ENCODE measurements at regions not wholly inside any gene's neighbourhood (a gene's known extent, or its start where the extent isn't known, plus 50 kb on each side); places are given as distances from the start of the nearest gene placed in this dataset.
"Not testable (repeated sequence)": the region's sequence is repeated elsewhere in the genome, so short reads cannot be mapped to it uniquely, and the experiment has no call there.

GRCh38 chr11:81979448-81979847, 754.2 kb downstream of the FAM181B start:
- no peak overlapping the region for H3K4me3 ChIP-seq (ENCODE audit: low read depth in 1 of 2, low read length in 2 of 2)
- H3K4me1 ChIP-seq (ENCODE audit: control insufficient read depth in 1 of 2, insufficient read depth in 2 of 2, low read length in 2 of 2) = no peaks in the 10 kb centered on the region
- no peak overlapping the region for H3K27ac ChIP-seq (ENCODE audit: low read length)
- peaks cover 0 to 3% of the 10 kb centered on the region in 2 donors for H3K9me3 ChIP-seq (ENCODE audit: control insufficient read depth in 1 of 2, low read length in 2 of 2)
- no peaks in the 10 kb centered on the region for H3K27me3 ChIP-seq (ENCODE audit: low read depth, low read length)
- no peaks in the 10 kb centered on the region for H3K36me3 ChIP-seq (ENCODE audit: control insufficient read depth in 1 of 2, insufficient read depth in 2 of 2, low read length in 2 of 2)

DNA sequence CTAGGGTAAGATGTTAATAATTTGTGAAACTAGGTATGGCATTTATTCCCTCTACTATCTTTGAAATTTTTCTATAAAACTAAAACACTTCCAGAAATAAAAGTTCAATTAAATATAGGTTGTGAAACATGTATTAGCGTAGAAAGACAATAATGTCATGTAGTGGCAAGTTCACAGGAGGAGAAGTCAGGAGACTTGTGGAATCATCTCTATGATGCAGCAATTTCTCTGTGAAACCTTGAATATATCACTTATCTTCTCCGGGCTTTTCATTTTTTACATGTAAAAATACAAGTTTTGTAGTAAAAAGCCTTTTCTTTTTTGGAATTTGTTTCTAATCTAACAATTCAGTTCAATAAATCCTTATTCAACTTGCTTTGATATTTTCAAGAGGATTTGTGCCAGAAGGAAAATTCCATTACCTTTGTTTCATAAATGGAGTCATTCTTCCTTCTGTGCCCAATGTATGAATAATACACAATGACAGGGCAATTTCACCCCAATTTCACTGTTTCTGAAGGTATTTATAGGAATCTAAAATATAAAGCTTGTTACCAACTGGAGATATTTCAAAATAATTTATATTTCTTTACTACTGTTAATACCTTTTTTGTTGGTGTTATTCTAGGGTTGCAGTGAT, 758.3 kb downstream of the FAM181B start:
- Histone ChIP-seq H3K27ac (ENCODE audit: low read length) (no peak overlapping the region), H3K9me3 (ENCODE audit: control insufficient read depth in 1 of 2, low read length in 2 of 2) (peaks cover 0 to 3% of the 10 kb centered on the region in 2 donors), H3K4me1 (ENCODE audit: control insufficient read depth in 1 of 2, insufficient read depth in 2 of 2, low read length in 2 of 2) (no peaks in the 10 kb centered on the region), H3K4me3 (ENCODE audit: low read depth in 1 of 2, low read length in 2 of 2) (no peak overlapping the region), H3K27me3 (ENCODE audit: low read depth, low read length) (no peaks in the 10 kb centered on the region), H3K36me3 (ENCODE audit: control insufficient read depth in 1 of 2, insufficient read depth in 2 of 2, low read length in 2 of 2) (no peaks in the 10 kb centered on the region)

DNA sequence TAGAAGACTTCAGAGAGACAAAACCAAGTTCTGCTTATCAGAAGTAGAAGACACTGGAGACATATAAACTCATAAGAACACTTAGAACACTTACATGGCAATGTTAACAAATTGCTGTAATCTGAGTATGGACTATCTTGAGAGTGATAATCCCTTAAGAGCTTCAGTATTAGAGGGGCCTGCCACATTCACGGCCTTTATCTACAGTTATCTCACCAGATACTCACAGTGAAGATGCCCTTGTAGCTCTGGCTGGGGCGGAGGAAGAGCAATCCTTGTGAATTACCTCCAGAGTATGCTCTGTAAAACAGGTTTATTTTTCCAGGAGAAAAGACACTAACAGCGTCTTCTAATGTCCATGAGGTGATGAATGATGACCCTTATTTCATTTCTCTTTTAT, 762.8 kb downstream of the FAM181B start:
- H3K9me3 ChIP-seq (ENCODE audit: control insufficient read depth in 1 of 2, low read length in 2 of 2) = no peaks in the 10 kb centered on the region
- H3K4me3 ChIP-seq (ENCODE audit: low read depth in 1 of 2, low read length in 2 of 2) = no peak overlapping the region
- no peaks in the 10 kb centered on the region for H3K4me1 ChIP-seq (ENCODE audit: control insufficient read depth in 1 of 2, insufficient read depth in 2 of 2, low read length in 2 of 2)
- H3K36me3 ChIP-seq (ENCODE audit: control insufficient read depth in 1 of 2, insufficient read depth in 2 of 2, low read length in 2 of 2) = no peaks in the 10 kb centered on the region
- H3K27me3 ChIP-seq (ENCODE audit: low read depth, low read length) = no peaks in the 10 kb centered on the region
- H3K27ac ChIP-seq (ENCODE audit: low read length) = no peak overlapping the region

DNA sequence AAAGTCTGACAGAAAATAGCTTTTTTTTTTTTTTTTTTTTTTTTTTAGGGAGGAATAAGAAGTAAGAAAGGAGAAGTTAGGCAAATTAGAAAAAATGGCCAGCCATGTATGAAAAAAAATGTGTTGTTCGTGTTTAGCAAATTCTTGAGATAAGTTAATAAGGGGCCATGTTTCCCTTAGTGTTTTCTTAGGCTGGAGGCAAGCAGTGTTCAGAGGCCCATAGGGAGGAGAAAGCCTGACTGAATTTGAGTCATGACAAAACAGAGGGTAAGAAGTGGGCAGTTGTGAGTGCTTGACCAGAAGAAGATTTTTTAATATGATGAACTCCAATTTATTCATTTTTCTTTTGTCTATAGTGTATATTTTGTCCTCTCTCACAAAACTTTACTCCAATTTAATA, 766.4 kb downstream of the FAM181B start:
- no peaks in the 10 kb centered on the region for H3K36me3 ChIP-seq (ENCODE audit: control insufficient read depth in 1 of 2, insufficient read depth in 2 of 2, low read length in 2 of 2)
- H3K9me3 ChIP-seq (ENCODE audit: control insufficient read depth in 1 of 2, low read length in 2 of 2) = no peaks in the 10 kb centered on the region
- H3K4me1 ChIP-seq (ENCODE audit: control insufficient read depth in 1 of 2, insufficient read depth in 2 of 2, low read length in 2 of 2) = no peaks in the 10 kb centered on the region
- no peaks in the 10 kb centered on the region for H3K27me3 ChIP-seq (ENCODE audit: low read depth, low read length)
- no peak overlapping the region for H3K4me3 ChIP-seq (ENCODE audit: low read depth in 1 of 2, low read length in 2 of 2)
- H3K27ac ChIP-seq (ENCODE audit: low read length) = no peak overlapping the region

- Histone ChIP-seq H3K27ac (ENCODE audit: low read length) (no peak overlapping the region), H3K36me3 (ENCODE audit: control insufficient read depth in 1 of 2, insufficient read depth in 2 of 2, low read length in 2 of 2) (no peaks in the 10 kb centered on the region), H3K4me1 (ENCODE audit: control insufficient read depth in 1 of 2, insufficient read depth in 2 of 2, low read length in 2 of 2) (no peaks in the 10 kb centered on the region), H3K4me3 (ENCODE audit: low read depth in 1 of 2, low read length in 2 of 2) (no peak overlapping the region), H3K27me3 (ENCODE audit: low read depth, low read length) (no peaks in the 10 kb centered on the region), H3K9me3 (ENCODE audit: control insufficient read depth in 1 of 2, low read length in 2 of 2) (no peaks in the 10 kb centered on the region)
Observed at GRCh38 chr11:81966340-81966739, 767.3 kb downstream of the FAM181B start.

DNA sequence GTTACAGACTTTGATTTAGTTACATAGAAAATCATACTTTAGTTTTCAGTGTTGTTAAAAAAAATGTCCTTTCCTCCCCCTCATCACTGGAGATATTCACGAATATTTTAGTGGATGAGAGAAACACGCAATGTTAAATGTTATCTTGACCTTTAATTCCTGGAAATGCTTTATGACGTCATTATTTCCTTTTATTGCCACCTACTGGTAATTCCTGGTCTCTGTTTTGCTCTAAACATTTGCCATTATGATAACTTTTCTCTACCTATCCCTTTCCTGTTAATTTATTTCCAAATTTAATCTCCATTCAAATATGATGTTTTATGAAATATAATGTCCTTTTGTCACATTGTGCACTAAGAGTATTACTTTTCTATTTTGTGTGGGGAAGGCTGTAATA, 770.6 kb downstream of the FAM181B start:
- Histone ChIP-seq H3K27ac (ENCODE audit: low read length) (no peak overlapping the region), H3K27me3 (ENCODE audit: low read depth, low read length) (no peaks in the 10 kb centered on the region), H3K4me3 (ENCODE audit: low read depth in 1 of 2, low read length in 2 of 2) (no peak overlapping the region), H3K4me1 (ENCODE audit: control insufficient read depth in 1 of 2, insufficient read depth in 2 of 2, low read length in 2 of 2) (no peaks in the 10 kb centered on the region), H3K9me3 (ENCODE audit: control insufficient read depth in 1 of 2, low read length in 2 of 2) (no peaks in the 10 kb centered on the region), H3K36me3 (ENCODE audit: control insufficient read depth in 1 of 2, insufficient read depth in 2 of 2, low read length in 2 of 2) (no peaks in the 10 kb centered on the region)

GRCh38 chr11:81960443-81960842, 773.2 kb downstream of the FAM181B start:
- no peaks in the 10 kb centered on the region for H3K4me1 ChIP-seq (ENCODE audit: control insufficient read depth in 1 of 2, insufficient read depth in 2 of 2, low read length in 2 of 2)
- H3K4me3 ChIP-seq (ENCODE audit: low read depth in 1 of 2, low read length in 2 of 2) = no peak overlapping the region
- H3K9me3 ChIP-seq (ENCODE audit: control insufficient read depth in 1 of 2, low read length in 2 of 2) = no peaks in the 10 kb centered on the region
- no peaks in the 10 kb centered on the region for H3K27me3 ChIP-seq (ENCODE audit: low read depth, low read length)
- H3K27ac ChIP-seq (ENCODE audit: low read length) = no peak overlapping the region
- no peaks in the 10 kb centered on the region for H3K36me3 ChIP-seq (ENCODE audit: control insufficient read depth in 1 of 2, insufficient read depth in 2 of 2, low read length in 2 of 2)

DNA sequence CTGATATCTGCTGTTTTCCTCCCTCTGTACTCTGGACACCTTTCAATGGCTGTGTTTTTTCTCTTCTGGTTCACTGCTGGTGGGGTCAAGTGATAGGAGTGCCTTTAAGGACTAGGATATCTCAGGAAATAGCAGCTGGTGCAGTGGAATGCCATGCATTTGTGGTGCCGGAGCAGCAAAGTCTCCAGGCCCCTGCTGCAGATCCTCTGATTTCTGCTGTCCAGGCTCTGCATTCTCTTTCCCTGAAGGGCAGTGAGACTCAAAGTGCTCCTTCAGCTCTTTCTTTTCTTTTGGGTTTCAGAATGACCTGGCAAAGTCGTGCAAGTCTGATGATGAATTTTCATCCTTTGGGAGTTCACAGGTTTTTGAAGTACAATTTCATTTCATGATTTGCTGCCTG, 774.3 kb downstream of the FAM181B start:
- no peaks in the 10 kb centered on the region for H3K4me1 ChIP-seq (ENCODE audit: control insufficient read depth in 1 of 2, insufficient read depth in 2 of 2, low read length in 2 of 2)

GRCh38 chr11:81954301-81954700, 779.4 kb downstream of the FAM181B start:
- not testable (repeated sequence) for H3K4me3 ChIP-seq (ENCODE audit: low read depth in 1 of 2, low read length in 2 of 2); H3K27ac ChIP-seq (ENCODE audit: low read length); H3K4me1 ChIP-seq (ENCODE audit: control insufficient read depth in 1 of 2, insufficient read depth in 2 of 2, low read length in 2 of 2); H3K9me3 ChIP-seq (ENCODE audit: control insufficient read depth in 1 of 2, low read length in 2 of 2); H3K27me3 ChIP-seq (ENCODE audit: low read depth, low read length); H3K36me3 ChIP-seq (ENCODE audit: control insufficient read depth in 1 of 2, insufficient read depth in 2 of 2, low read length in 2 of 2)

More for the DNA sequence above, 774.3 kb downstream of the FAM181B start:
- no peaks in the 10 kb centered on the region for H3K36me3 ChIP-seq (ENCODE audit: control insufficient read depth in 1 of 2, insufficient read depth in 2 of 2, low read length in 2 of 2)
- H3K4me3 ChIP-seq (ENCODE audit: low read depth in 1 of 2, low read length in 2 of 2) = no peak overlapping the region
- no peaks in the 10 kb centered on the region for H3K9me3 ChIP-seq (ENCODE audit: control insufficient read depth in 1 of 2, low read length in 2 of 2)
- H3K27me3 ChIP-seq (ENCODE audit: low read depth, low read length) = no peaks in the 10 kb centered on the region
- no peak overlapping the region for H3K27ac ChIP-seq (ENCODE audit: low read length)

DNA sequence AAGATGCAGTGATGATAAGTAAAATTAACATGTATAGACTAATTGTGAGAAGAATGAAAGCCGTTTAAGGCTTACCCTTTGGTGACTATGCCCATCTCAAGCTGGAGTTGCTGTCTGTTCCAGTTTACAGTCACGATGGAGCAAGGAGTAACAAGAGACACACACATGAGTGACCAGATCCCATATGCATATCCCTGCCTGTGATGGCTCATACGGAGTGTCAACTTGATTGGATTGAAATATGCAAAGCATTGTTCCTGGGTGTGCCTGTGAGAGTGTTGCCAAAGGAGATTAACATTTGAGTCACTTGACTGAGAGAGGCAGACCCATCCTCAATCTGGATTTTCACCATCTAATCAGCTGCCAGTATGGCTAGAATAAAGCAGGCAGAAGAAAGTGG, 786.8 kb downstream of the FAM181B start:
- no peaks in the 10 kb centered on the region for H3K4me1 ChIP-seq (ENCODE audit: control insufficient read depth in 1 of 2, insufficient read depth in 2 of 2, low read length in 2 of 2)
- H3K36me3 ChIP-seq (ENCODE audit: control insufficient read depth in 1 of 2, insufficient read depth in 2 of 2, low read length in 2 of 2) = no peaks in the 10 kb centered on the region
- H3K9me3 ChIP-seq (ENCODE audit: control insufficient read depth in 1 of 2, low read length in 2 of 2) = no peaks in the 10 kb centered on the region
- no peak overlapping the region for H3K4me3 ChIP-seq (ENCODE audit: low read depth in 1 of 2, low read length in 2 of 2)
- H3K27ac ChIP-seq (ENCODE audit: low read length) = no peak overlapping the region
- no peaks in the 10 kb centered on the region for H3K27me3 ChIP-seq (ENCODE audit: low read depth, low read length)

DNA sequence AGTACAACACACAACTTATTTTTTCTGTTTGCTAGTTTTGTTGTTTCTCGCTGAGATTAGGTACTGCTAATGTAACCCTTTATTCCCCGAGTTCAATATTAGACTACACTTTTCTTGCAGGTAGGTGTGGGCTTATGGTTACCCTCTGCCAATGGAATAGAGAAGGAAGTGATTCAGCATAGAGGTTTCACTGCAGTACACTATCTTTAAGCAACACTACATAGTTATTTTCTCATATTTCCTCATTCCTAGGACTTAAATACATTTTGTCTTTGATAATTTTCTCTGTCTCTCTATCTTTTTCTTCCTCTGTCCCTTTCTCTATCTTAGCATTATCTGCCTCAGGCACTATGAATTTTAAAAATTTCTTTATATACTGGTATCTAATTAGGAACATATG, 791.0 kb downstream of the FAM181B start:
- no peaks in the 10 kb centered on the region for H3K4me1 ChIP-seq (ENCODE audit: control insufficient read depth in 1 of 2, insufficient read depth in 2 of 2, low read length in 2 of 2)

GRCh38 chr11:81941998-81942397, 791.7 kb downstream of the FAM181B start:
- Histone ChIP-seq H3K27me3 (ENCODE audit: low read depth, low read length) (no peaks in the 10 kb centered on the region), H3K9me3 (ENCODE audit: control insufficient read depth in 1 of 2, low read length in 2 of 2) (no peaks in the 10 kb centered on the region), H3K4me3 (ENCODE audit: low read depth in 1 of 2, low read length in 2 of 2) (no peak overlapping the region), H3K27ac (ENCODE audit: low read length) (no peak overlapping the region), H3K36me3 (ENCODE audit: control insufficient read depth in 1 of 2, insufficient read depth in 2 of 2, low read length in 2 of 2) (no peaks in the 10 kb centered on the region), H3K4me1 (ENCODE audit: control insufficient read depth in 1 of 2, insufficient read depth in 2 of 2, low read length in 2 of 2) (no peaks in the 10 kb centered on the region)

More for the DNA sequence above, 791.0 kb downstream of the FAM181B start:
- no peaks in the 10 kb centered on the region for H3K27me3 ChIP-seq (ENCODE audit: low read depth, low read length)
- H3K4me3 ChIP-seq (ENCODE audit: low read depth in 1 of 2, low read length in 2 of 2) = no peak overlapping the region
- no peaks in the 10 kb centered on the region for H3K36me3 ChIP-seq (ENCODE audit: control insufficient read depth in 1 of 2, insufficient read depth in 2 of 2, low read length in 2 of 2)
- H3K27ac ChIP-seq (ENCODE audit: low read length) = no peak overlapping the region
- H3K9me3 ChIP-seq (ENCODE audit: control insufficient read depth in 1 of 2, low read length in 2 of 2) = no peaks in the 10 kb centered on the region

Measured in muscle layer of duodenum (tissue), 2 donors.